Umbilical cord (tissue), 1 donor: ENCODE measurements at regions not wholly inside any gene's neighbourhood (a gene's known extent, or its start where the extent isn't known, plus 50 kb on each side); places are given as distances from the start of the nearest gene placed in this dataset.
A peak's percentile ranks its signal among the peaks of the same experiment; 100 is the strongest.

Source experiments
- DNase-seq: peaks from one replicate; pipeline ENCODE4 v3.0.0-alpha.2; 2015; ENCODE audit warnings: low spot score

- no peak for DNase-seq
These were observed 211.3 kb upstream of the KLF4 start for GRCh38 chr9:107700847-107701246.

- no peak for DNase-seq
These were observed 209.7 kb upstream of the KLF4 start for GRCh38 chr9:107699231-107699630.

- DNase-seq: no peak
These were observed 209.2 kb upstream of the KLF4 start for GRCh38 chr9:107698779-107699178.

- DNase-seq: no peak
These were observed 206.7 kb upstream of the KLF4 start for GRCh38 chr9:107696302-107696701.

- peak; percentile 37 for DNase-seq
These were observed 204.8 kb upstream of the KLF4 start for GRCh38 chr9:107694390-107694789.

- DNase-seq: peak; percentile 23
These were observed 204.2 kb upstream of the KLF4 start for GRCh38 chr9:107693625-107694326.

- DNase-seq: no peak
These were observed 202.1 kb upstream of the KLF4 start for GRCh38 chr9:107691664-107692063.

GRCh38 chr9:107690021-107690420 is 200.5 kb upstream of the KLF4 start:
- no peak for DNase-seq

GRCh38 chr9:107688728-107689127 is 199.2 kb upstream of the KLF4 start:
- no peak for DNase-seq

GRCh38 chr9:107685901-107686300 is 196.3 kb upstream of the KLF4 start:
- DNase-seq: peak; percentile 24

- no peak for DNase-seq
These were observed 195.8 kb upstream of the KLF4 start for GRCh38 chr9:107685376-107685775.

GRCh38 chr9:107684224-107684623 is 194.7 kb upstream of the KLF4 start:
- DNase-seq: peak; percentile 64

- no peak for DNase-seq
These were observed 194.0 kb upstream of the KLF4 start for GRCh38 chr9:107683566-107683965.

- DNase-seq: no peak
These were observed 192.4 kb upstream of the KLF4 start for GRCh38 chr9:107681988-107682387.

- no peak for DNase-seq
These were observed 186.0 kb upstream of the KLF4 start for GRCh38 chr9:107675351-107676259.

- DNase-seq: peak; percentile 33
These were observed 185.2 kb upstream of the KLF4 start for GRCh38 chr9:107674721-107675277.

GRCh38 chr9:107673861-107674720 is 184.5 kb upstream of the KLF4 start:
- DNase-seq: no peak

- DNase-seq: no peak
These were observed 182.0 kb upstream of the KLF4 start for GRCh38 chr9:107671588-107671987.

- no peak for DNase-seq
These were observed 179.9 kb upstream of the KLF4 start for GRCh38 chr9:107669422-107669821.

GRCh38 chr9:107667231-107668070 is 177.9 kb upstream of the KLF4 start:
- DNase-seq: peak; percentile 77

GRCh38 chr9:107665057-107665456 is 175.5 kb upstream of the KLF4 start:
- no peak for DNase-seq
